ENCODE measurements at regions not wholly inside any gene's neighbourhood (a gene's known extent, or its start where the extent isn't known, plus 50 kb on each side); places are given as distances from the start of the nearest gene placed in this dataset.

GRCh38 chr10:2334575-2334974 lies 597.2 kb upstream of the ADARB2 start:
- no peak for TF ChIP-seq CTCF (IDR thresholded peaks at IDR 0.05)
- no peak for TF ChIP-seq POLR2A (IDR thresholded peaks at IDR 0.05)
